K562 (cell line): ENCODE measurements at regions not wholly inside any gene's neighbourhood (a gene's known extent, or its start where the extent isn't known, plus 50 kb on each side); places are given as distances from the start of the nearest gene placed in this dataset.

ENCODE experiments used
- BRD4 ChIP-seq: fragments of 200-600 bp; sonication (generic); IDR thresholded peaks from 2 replicates; pipeline ENCODE4 v1.6.1; 2017; ENCODE audit warnings: inconsistent platforms
- DDX20 ChIP-seq: fragments of 450-650 bp; IDR thresholded peaks from 2 replicates; pipeline ENCODE4 v1.6.1; 2016; ENCODE audit warnings: missing genetic modification characterization, low read depth, mild to moderate bottlenecking, missing compliant biosample characterization, moderate library complexity
- KAT7 ChIP-seq: sonication (generic); formaldehyde crosslinking; IDR thresholded peaks from 2 replicates; pipeline ENCODE4 v1.8.0; 2022; ENCODE audit warnings: missing genetic modification reagents, mild to moderate bottlenecking, borderline replicate concordance
- KLF13 ChIP-seq: fragments of 450-650 bp; IDR thresholded peaks from 2 replicates; pipeline ENCODE4 v1.6.1; 2016; ENCODE audit warnings: missing genetic modification characterization, low read depth, mild to moderate bottlenecking, missing compliant biosample characterization, moderate library complexity, borderline replicate concordance
- MLX ChIP-seq, 2 experiments: fragments of 450-650 bp in 1 of 2; sonication (generic) in 1 of 2; formaldehyde crosslinking; conservative IDR thresholded peaks; 2 replicates each; pipeline versions ENCODE4 v1.4.0 to v1.8.1; 2020 to 2022; ENCODE audit warnings: mild to moderate bottlenecking in 1 of 2, missing genetic modification reagents in 1 of 2
- NFXL1 ChIP-seq: fragments of 450-650 bp; formaldehyde crosslinking; IDR thresholded peaks from 2 replicates; pipeline ENCODE4 v1.4.0; 2021; ENCODE audit warnings: mild to moderate bottlenecking
- PTBP1 ChIP-seq: fragments of 200-400 bp; formaldehyde crosslinking; IDR thresholded peaks from 2 replicates; pipeline ENCODE4 v1.6.1; 2017; ENCODE audit warnings: low read depth, low read length
- TCF7L2 ChIP-seq: fragments of 150-350 bp; IDR thresholded peaks from 2 replicates; pipeline ENCODE4 v1.6.1; 2016; ENCODE audit warnings: low read depth, mild to moderate bottlenecking, low read length, moderate library complexity
- ZNF263 ChIP-seq: sonication (generic); formaldehyde crosslinking; IDR thresholded peaks from 2 replicates; pipeline ENCODE4 v1.8.0; 2022; ENCODE audit warnings: mild to moderate bottlenecking, missing genetic modification reagents, borderline replicate concordance
- ZNF592 ChIP-seq: fragments of 450-650 bp; IDR thresholded peaks from 2 replicates; pipeline ENCODE4 v1.6.1; 2017; ENCODE audit warnings: antibody characterized with exemption, mild to moderate bottlenecking
- ZNF696 ChIP-seq: fragments of 250-450 bp; sonication (Bioruptor Pico); conservative IDR thresholded peaks from 2 replicates; pipeline ENCODE4 v1.4.0; 2020; ENCODE audit warnings: mild to moderate bottlenecking, moderate library complexity
- TF ChIP-seq, protein P1 (sequence below): sonication (generic); formaldehyde crosslinking; IDR thresholded peaks from 2 replicates; pipeline ENCODE4 v1.8.1; 2022; ENCODE audit warnings: missing genetic modification reagents
- TF ChIP-seq, protein P2 (sequence below): fragments of 450-650 bp; conservative IDR thresholded peaks from 2 replicates; pipeline ENCODE4 v1.6.1; 2016; ENCODE audit warnings: missing genetic modification characterization, low read depth, mild to moderate bottlenecking, missing compliant biosample characterization, moderate library complexity
- TF ChIP-seq, protein P3 (sequence below), 2 experiments: fragments of 450-650 bp; IDR thresholded peaks; 2 replicates each; pipeline ENCODE4 v1.6.1; 2018; ENCODE audit warnings: mild to moderate bottlenecking in 2 of 2, low read depth in 1 of 2; ENCODE audit not compliant: partially characterized antibody in 2 of 2

DNA sequence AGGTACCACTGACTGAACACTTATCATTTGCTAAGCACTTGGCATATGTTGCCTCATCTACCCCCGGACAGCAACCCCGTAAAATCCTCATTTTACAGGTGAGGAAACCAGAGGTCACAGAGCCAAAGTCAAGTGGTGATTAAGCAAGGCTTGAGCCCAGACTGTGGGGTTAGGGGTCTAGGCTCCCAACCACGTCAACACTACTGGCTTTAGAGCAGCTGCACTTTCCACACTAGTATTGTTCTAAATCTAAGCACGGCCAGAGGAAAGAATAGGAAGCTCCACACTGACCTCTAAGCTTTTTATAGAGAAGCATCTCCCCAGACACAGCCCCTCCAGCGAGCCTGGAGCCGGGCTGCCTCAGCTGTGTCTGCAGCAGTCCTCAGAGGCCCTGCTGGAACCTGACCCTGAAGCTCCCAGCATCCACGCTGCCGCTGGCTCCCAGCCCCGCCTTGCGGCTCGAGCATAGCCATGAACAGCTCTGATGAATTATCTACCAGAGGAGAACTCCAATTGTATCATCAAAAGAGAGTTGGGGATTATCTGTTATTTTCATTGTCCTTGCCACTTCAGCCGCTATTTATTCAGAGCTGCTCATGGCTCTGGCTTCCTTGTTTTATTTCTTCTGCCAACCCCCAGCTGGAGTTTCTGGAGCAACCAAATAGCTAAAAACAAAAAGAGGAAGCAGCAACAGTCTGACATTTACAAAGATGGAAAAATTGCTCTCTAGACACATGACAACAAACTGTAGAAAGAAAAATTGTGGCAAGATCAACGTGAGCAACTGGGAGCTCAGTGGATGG, 62.2 kb upstream of the RTN4 start (continued):
- TF ChIP-seq, protein P1, sequence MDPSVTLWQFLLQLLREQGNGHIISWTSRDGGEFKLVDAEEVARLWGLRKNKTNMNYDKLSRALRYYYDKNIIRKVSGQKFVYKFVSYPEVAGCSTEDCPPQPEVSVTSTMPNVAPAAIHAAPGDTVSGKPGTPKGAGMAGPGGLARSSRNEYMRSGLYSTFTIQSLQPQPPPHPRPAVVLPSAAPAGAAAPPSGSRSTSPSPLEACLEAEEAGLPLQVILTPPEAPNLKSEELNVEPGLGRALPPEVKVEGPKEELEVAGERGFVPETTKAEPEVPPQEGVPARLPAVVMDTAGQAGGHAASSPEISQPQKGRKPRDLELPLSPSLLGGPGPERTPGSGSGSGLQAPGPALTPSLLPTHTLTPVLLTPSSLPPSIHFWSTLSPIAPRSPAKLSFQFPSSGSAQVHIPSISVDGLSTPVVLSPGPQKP (CRISPR knock-in tag) = no peak
- no peak for TF ChIP-seq KAT7 (CRISPR knock-in tag)
- TF ChIP-seq, protein P2, sequence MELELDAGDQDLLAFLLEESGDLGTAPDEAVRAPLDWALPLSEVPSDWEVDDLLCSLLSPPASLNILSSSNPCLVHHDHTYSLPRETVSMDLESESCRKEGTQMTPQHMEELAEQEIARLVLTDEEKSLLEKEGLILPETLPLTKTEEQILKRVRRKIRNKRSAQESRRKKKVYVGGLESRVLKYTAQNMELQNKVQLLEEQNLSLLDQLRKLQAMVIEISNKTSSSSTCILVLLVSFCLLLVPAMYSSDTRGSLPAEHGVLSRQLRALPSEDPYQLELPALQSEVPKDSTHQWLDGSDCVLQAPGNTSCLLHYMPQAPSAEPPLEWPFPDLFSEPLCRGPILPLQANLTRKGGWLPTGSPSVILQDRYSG = 0 out of 2 replicates have a peak, but pooled peaks have one; percentile 44
- TF ChIP-seq MLX (CRISPR knock-in tag; conservative IDR thresholded peaks at IDR 0.05) = no peak
- TF ChIP-seq DDX20 (tag) = peak; percentile 68; the same call in 1 of the 2 replicates
- TF ChIP-seq, protein P3, sequence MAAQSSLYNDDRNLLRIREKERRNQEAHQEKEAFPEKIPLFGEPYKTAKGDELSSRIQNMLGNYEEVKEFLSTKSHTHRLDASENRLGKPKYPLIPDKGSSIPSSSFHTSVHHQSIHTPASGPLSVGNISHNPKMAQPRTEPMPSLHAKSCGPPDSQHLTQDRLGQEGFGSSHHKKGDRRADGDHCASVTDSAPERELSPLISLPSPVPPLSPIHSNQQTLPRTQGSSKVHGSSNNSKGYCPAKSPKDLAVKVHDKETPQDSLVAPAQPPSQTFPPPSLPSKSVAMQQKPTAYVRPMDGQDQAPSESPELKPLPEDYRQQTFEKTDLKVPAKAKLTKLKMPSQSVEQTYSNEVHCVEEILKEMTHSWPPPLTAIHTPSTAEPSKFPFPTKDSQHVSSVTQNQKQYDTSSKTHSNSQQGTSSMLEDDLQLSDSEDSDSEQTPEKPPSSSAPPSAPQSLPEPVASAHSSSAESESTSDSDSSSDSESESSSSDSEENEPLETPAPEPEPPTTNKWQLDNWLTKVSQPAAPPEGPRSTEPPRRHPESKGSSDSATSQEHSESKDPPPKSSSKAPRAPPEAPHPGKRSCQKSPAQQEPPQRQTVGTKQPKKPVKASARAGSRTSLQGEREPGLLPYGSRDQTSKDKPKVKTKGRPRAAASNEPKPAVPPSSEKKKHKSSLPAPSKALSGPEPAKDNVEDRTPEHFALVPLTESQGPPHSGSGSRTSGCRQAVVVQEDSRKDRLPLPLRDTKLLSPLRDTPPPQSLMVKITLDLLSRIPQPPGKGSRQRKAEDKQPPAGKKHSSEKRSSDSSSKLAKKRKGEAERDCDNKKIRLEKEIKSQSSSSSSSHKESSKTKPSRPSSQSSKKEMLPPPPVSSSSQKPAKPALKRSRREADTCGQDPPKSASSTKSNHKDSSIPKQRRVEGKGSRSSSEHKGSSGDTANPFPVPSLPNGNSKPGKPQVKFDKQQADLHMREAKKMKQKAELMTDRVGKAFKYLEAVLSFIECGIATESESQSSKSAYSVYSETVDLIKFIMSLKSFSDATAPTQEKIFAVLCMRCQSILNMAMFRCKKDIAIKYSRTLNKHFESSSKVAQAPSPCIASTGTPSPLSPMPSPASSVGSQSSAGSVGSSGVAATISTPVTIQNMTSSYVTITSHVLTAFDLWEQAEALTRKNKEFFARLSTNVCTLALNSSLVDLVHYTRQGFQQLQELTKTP (IDR thresholded peaks at IDR 0.05; ENCODE audit: low read depth in 1 of 2, partially characterized antibody in 2 of 2) = no peak
- TF ChIP-seq PTBP1 = no peak
- TF ChIP-seq ZNF263 = no peak
- TF ChIP-seq ZNF592 = peak; percentile 72
- TF ChIP-seq KLF13 (tag) = no peak
- TF ChIP-seq ZNF696 (CRISPR knock-in tag) = no peak
- no peak for TF ChIP-seq BRD4
- TF ChIP-seq TCF7L2 = no peak
- no peak for TF ChIP-seq NFXL1 (CRISPR knock-in tag)
